ENCODE measurements at regions not wholly inside any gene's neighbourhood (a gene's known extent, or its start where the extent isn't known, plus 50 kb on each side); places are given as distances from the start of the nearest gene placed in this dataset.

- no peak for DNase-seq (ENCODE audit: low read depth)
Observed at GRCh38 chr3:25044762-25045710, 383.0 kb upstream of the RARB start.

GRCh38 chr3:25046911-25047771 lies 380.9 kb upstream of the RARB start:
- DNase-seq (ENCODE audit: low read depth) = no peak

GRCh38 chr3:25049304-25049703 lies 378.8 kb upstream of the RARB start:
- no peak for DNase-seq (ENCODE audit: low read depth)

GRCh38 chr3:25053360-25053759 lies 374.7 kb upstream of the RARB start:
- no peak for DNase-seq (ENCODE audit: low read depth)

GRCh38 chr3:25056036-25056755 lies 371.9 kb upstream of the RARB start:
- no peak for DNase-seq (ENCODE audit: low read depth)

GRCh38 chr3:25056803-25057351 lies 371.2 kb upstream of the RARB start:
- no peak for DNase-seq (ENCODE audit: low read depth)

- DNase-seq (ENCODE audit: low read depth) = no peak
Observed at GRCh38 chr3:25057379-25057778, 370.7 kb upstream of the RARB start.

- DNase-seq (ENCODE audit: low read depth) = no peak
Observed at GRCh38 chr3:25064681-25065080, 363.4 kb upstream of the RARB start.

GRCh38 chr3:25069970-25070369 lies 358.1 kb upstream of the RARB start:
- no peak for DNase-seq (ENCODE audit: low read depth)

GRCh38 chr3:25071846-25072245 lies 356.2 kb upstream of the RARB start:
- no peak for DNase-seq (ENCODE audit: low read depth)

GRCh38 chr3:25073423-25073822 lies 354.6 kb upstream of the RARB start:
- DNase-seq (ENCODE audit: low read depth) = no peak

- no peak for DNase-seq (ENCODE audit: low read depth)
Observed at GRCh38 chr3:25074149-25074548, 353.9 kb upstream of the RARB start.

- DNase-seq (ENCODE audit: low read depth) = no peak
Observed at GRCh38 chr3:25080461-25080860, 347.6 kb upstream of the RARB start.

- DNase-seq (ENCODE audit: low read depth) = no peak
Observed at GRCh38 chr3:25084016-25084415, 344.0 kb upstream of the RARB start.

GRCh38 chr3:25086721-25087120 lies 341.3 kb upstream of the RARB start:
- DNase-seq (ENCODE audit: low read depth) = no peak

- no peak for DNase-seq (ENCODE audit: low read depth)
Observed at GRCh38 chr3:25088284-25088683, 339.8 kb upstream of the RARB start.

- DNase-seq (ENCODE audit: low read depth) = no peak
Observed at GRCh38 chr3:25090698-25091453, 337.2 kb upstream of the RARB start.

- DNase-seq (ENCODE audit: low read depth) = no peak
Observed at GRCh38 chr3:25091934-25092333, 336.1 kb upstream of the RARB start.

- no peak for DNase-seq (ENCODE audit: low read depth)
Observed at GRCh38 chr3:25094932-25095685, 333.0 kb upstream of the RARB start.

GRCh38 chr3:25096536-25096935 lies 331.5 kb upstream of the RARB start:
- DNase-seq (ENCODE audit: low read depth) = no peak

All from HS-27A (cell line).